Nephron progenitor cell (in vitro differentiated cells): ENCODE measurements at regions not wholly inside any gene's neighbourhood (a gene's known extent, or its start where the extent isn't known, plus 50 kb on each side); places are given as distances from the start of the nearest gene placed in this dataset.
"Not testable (repeated sequence)": the region's sequence is repeated elsewhere in the genome, so short reads cannot be mapped to it uniquely, and the experiment has no call there.

Experiments used
- DNase-seq: peaks from one replicate; pipeline ENCODE4 v3.0.0; 2021
- H3K27ac Mint-ChIP-seq: 2 replicates; pipeline ENCODE4 v1.8.0; 2021; ENCODE audit warnings: mild to moderate bottlenecking, moderate library complexity, mixed read lengths
- H3K27me3 Mint-ChIP-seq: 2 replicates; pipeline ENCODE4 v1.8.0; 2021; ENCODE audit warnings: mild to moderate bottlenecking, low read depth, mixed read lengths; ENCODE audit not compliant: poor library complexity
- H3K36me3 Mint-ChIP-seq: 2 replicates; pipeline ENCODE4 v1.8.0; 2021; ENCODE audit warnings: low read depth, mixed read lengths
- H3K4me1 Mint-ChIP-seq: 2 replicates; pipeline ENCODE4 v1.8.0; 2021; ENCODE audit warnings: mixed read lengths
- H3K4me3 Mint-ChIP-seq: 2 replicates; pipeline ENCODE4 v1.8.0; 2021; ENCODE audit warnings: mild to moderate bottlenecking, moderate library complexity, mixed read lengths
- H3K9me3 Mint-ChIP-seq: 2 replicates; pipeline ENCODE4 v1.8.0; 2021; ENCODE audit warnings: mild to moderate bottlenecking, moderate library complexity, mixed read lengths
- TF ChIP-seq, protein P1 (sequence below): fragments of 200-600 bp; sonication (generic); IDR thresholded peaks from 2 replicates; pipeline ENCODE4 v1.5.0; 2021; ENCODE audit warnings: antibody characterized with exemption

DNA sequence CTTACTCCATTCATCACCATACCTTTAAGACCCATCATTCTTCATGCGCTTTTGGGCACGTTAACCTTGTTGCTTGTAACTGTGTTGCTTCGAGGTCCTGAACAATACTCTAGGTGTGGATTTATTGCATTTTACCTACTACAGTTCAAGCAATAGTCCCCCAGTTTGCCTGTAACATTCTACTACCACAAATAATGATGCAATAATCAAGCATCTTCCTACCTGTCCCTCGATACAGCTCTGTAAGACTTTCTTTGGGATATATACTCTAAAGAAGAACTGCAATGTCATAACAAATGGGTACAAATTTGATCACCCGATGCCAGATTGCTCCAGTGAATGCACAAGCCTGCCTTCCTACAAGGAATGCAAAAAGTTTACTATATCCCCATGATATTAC lies 1342.6 kb upstream of the GJE1 start:
- TF ChIP-seq, protein P1, sequence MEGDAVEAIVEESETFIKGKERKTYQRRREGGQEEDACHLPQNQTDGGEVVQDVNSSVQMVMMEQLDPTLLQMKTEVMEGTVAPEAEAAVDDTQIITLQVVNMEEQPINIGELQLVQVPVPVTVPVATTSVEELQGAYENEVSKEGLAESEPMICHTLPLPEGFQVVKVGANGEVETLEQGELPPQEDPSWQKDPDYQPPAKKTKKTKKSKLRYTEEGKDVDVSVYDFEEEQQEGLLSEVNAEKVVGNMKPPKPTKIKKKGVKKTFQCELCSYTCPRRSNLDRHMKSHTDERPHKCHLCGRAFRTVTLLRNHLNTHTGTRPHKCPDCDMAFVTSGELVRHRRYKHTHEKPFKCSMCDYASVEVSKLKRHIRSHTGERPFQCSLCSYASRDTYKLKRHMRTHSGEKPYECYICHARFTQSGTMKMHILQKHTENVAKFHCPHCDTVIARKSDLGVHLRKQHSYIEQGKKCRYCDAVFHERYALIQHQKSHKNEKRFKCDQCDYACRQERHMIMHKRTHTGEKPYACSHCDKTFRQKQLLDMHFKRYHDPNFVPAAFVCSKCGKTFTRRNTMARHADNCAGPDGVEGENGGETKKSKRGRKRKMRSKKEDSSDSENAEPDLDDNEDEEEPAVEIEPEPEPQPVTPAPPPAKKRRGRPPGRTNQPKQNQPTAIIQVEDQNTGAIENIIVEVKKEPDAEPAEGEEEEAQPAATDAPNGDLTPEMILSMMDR, result no peak
- no peak overlapping the region for H3K4me3 Mint-ChIP-seq
- DNase-seq, result no peak
- no peak overlapping the region for H3K27ac Mint-ChIP-seq
- H3K36me3 Mint-ChIP-seq, result no peaks in the 10 kb centered on the region
- peaks cover 3% of the 10 kb centered on the region for H3K9me3 Mint-ChIP-seq
- no peaks in the 10 kb centered on the region for H3K27me3 Mint-ChIP-seq
- H3K4me1 Mint-ChIP-seq, result no peaks in the 10 kb centered on the region

DNA sequence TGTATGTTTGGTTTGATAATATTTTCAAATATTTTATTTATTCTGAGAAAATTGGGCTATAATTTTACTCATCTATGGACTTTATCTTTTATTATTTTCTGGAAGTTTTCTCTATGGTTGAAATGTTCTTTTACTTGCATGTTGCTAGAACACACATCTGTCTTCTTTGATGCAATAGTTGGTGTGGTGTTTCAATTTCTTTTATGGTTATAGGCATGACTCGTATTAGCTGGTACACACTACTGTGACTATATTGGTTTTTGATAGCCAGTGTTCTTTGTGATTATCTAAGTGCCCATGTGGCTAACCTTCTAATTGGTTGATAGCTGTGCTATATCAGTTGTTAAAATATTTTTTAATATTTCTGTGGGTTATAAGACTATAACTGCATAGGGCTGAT lies 1343.3 kb upstream of the GJE1 start:
- TF ChIP-seq, protein P1, result no peak
- no peak overlapping the region for H3K27ac Mint-ChIP-seq
- H3K9me3 Mint-ChIP-seq, result peaks cover 3% of the 10 kb centered on the region
- no peak for DNase-seq
- H3K4me1 Mint-ChIP-seq, result no peaks in the 10 kb centered on the region
- no peak overlapping the region for H3K4me3 Mint-ChIP-seq
- H3K27me3 Mint-ChIP-seq, result no peaks in the 10 kb centered on the region
- no peaks in the 10 kb centered on the region for H3K36me3 Mint-ChIP-seq

DNA sequence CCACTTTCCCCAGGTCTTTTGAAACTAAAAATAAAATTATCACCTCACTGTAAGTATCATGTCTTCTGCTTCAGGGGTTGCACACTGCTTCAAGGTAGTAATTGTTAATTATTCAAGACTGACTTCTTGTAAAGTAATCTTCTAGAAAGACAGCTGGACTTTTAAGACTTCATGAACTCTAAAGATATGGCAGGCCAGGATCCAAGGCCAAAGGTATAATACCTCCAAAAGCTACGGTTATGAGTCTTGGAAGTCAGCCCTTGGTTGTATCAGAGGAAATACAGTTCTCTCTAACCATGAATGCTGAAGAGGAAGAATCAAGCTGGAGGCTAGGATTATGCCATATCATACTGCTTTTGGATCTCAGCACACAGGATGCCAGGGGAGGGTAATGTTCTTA lies 1346.8 kb upstream of the GJE1 start:
- no peaks in the 10 kb centered on the region for H3K36me3 Mint-ChIP-seq
- no peak overlapping the region for H3K27ac Mint-ChIP-seq
- TF ChIP-seq, protein P1, result no peak
- no peaks in the 10 kb centered on the region for H3K27me3 Mint-ChIP-seq
- H3K9me3 Mint-ChIP-seq, result no peaks in the 10 kb centered on the region
- no peaks in the 10 kb centered on the region for H3K4me1 Mint-ChIP-seq
- no peak for DNase-seq
- no peak overlapping the region for H3K4me3 Mint-ChIP-seq

DNA sequence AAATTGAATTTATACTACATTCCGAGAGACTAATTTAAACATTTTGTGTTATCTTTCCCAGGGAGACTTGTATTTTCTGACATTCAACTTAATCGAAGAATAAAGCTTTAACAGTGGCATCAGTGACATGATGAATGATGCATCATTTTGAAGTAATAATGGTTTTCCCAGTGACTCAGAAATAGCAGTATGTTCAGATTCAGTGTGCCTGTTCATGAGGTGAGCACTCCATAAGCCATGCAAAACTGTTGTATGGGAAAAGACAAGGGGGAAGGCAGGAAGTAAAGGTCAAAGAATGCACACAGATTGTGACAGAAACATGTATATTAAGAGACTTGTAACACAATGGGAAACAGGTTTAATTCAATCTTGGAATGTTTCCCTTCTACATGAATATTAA lies 1348.2 kb upstream of the GJE1 start:
- H3K27ac Mint-ChIP-seq, result no peak overlapping the region
- no peak for DNase-seq
- H3K27me3 Mint-ChIP-seq, result no peaks in the 10 kb centered on the region
- H3K4me1 Mint-ChIP-seq, result no peaks in the 10 kb centered on the region
- no peaks in the 10 kb centered on the region for H3K9me3 Mint-ChIP-seq
- H3K36me3 Mint-ChIP-seq, result no peaks in the 10 kb centered on the region
- TF ChIP-seq, protein P1, result no peak
- no peak overlapping the region for H3K4me3 Mint-ChIP-seq

DNA sequence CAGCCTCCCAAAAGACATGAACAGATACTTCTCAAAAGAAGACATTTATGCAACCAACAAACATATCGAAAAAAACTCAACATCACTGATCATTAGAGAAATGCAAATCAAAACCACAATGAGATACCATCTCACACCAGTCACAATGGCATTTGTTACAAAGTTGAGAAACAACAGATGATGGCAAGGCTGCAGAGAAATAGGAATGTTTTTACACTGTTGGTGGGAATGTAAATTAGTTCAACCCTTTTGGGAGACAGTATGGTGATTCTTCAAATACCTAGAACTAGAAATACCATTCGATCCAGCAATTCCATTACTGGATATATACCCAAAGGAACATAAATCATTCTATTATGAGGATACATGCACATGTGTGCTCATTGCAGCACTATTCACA lies 1349.2 kb upstream of the GJE1 start:
- H3K4me3 Mint-ChIP-seq, H3K4me1 Mint-ChIP-seq, DNase-seq, H3K9me3 Mint-ChIP-seq, H3K27me3 Mint-ChIP-seq, H3K27ac Mint-ChIP-seq, H3K36me3 Mint-ChIP-seq: not testable (repeated sequence)

DNA sequence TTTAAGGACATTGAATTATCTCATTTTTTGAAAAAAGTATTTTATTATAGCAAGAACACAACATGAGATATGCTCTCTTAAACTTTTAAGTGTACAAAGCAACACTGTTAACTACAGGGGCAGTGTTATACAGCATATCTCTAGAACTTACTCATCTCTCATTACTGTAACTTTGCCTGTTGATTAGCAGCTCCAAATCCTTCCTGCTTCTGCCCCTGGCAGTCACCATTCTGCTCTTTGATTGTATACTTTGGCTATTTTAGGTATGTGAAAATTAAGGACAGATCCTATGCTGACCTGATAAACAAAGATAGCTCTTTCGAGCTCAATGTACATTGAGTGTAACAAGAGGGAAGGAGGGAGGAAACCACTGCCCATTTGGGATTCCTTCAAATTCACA lies 1349.8 kb upstream of the GJE1 start:
- Mint-ChIP-seq H3K9me3 (no peaks in the 10 kb centered on the region), H3K27ac (no peak overlapping the region), H3K4me1 (no peaks in the 10 kb centered on the region), H3K4me3 (no peak overlapping the region), H3K36me3 (no peaks in the 10 kb centered on the region), H3K27me3 (no peaks in the 10 kb centered on the region)
- DNase-seq, result no peak
- TF ChIP-seq, protein P1, result no peak
